Stomach (tissue), 8 donors: ENCODE measurements at regions not wholly inside any gene's neighbourhood (a gene's known extent, or its start where the extent isn't known, plus 50 kb on each side); places are given as distances from the start of the nearest gene placed in this dataset.

Experiments used
- DNase-seq, 2 donors: peaks; one replicate each; pipeline versions ENCODE4 v3.0.0 to v3.0.0-alpha.2; 2013 to 2019
- H3K27ac ChIP-seq, 5 donors: fragments of 200-600 bp in 4 of 5; sonication (generic) in 4 of 5; one replicate each; pipeline ENCODE4 v1.5.1; 2013 to 2019; ENCODE audit warnings: mild to moderate bottlenecking in 1 of 5, moderate library complexity in 1 of 5
- H3K27me3 ChIP-seq, 3 donors: fragments of 200-600 bp; sonication (generic); one replicate each; pipeline ENCODE4 v1.5.1; 2017 to 2019; ENCODE audit warnings: mixed run types in 1 of 3
- H3K36me3 ChIP-seq, 4 donors: fragments of 200-600 bp; sonication (generic); 1 replicate in 3 of 4; 2 replicates in 1 of 4; pipeline ENCODE4 v1.5.1; 2016 to 2019
- H3K4me1 ChIP-seq, 4 donors: fragments of 200-600 bp; sonication (generic); one replicate each; pipeline ENCODE4 v1.5.1; 2016 to 2019
- H3K4me3 ChIP-seq, 4 donors: fragments of 200-600 bp; sonication (generic) in 3 of 4; one replicate each; pipeline ENCODE4 v1.5.1; 2016 to 2019; ENCODE audit warnings: mild to moderate bottlenecking in 1 of 4
- H3K9me3 ChIP-seq, 4 donors: fragments of 200-600 bp; sonication (generic); one replicate each; pipeline ENCODE4 v1.5.1; 2016 to 2019
- CTCF ChIP-seq, 7 experiments: fragments of 450-650 bp in 4 of 7; fragments of 200-600 bp in 3 of 7; sonication (generic) in 3 of 7; IDR thresholded peaks; one replicate each; pipeline ENCODE4 v1.5.1; 2016 to 2019; ENCODE audit warnings: antibody characterized with exemption in 7 of 7, control low read depth in 2 of 7, mild to moderate bottlenecking in 1 of 7
- EP300 ChIP-seq: sonication (generic); formaldehyde crosslinking; IDR thresholded peaks from one replicate; pipeline ENCODE4 v1.6.1; 2017; ENCODE audit warnings: antibody characterized with exemption
- POLR2A ChIP-seq, 4 donors: fragments of 450-650 bp; IDR thresholded peaks; one replicate each; pipeline ENCODE4 v1.6.1; 2016; ENCODE audit warnings: antibody characterized with exemption in 4 of 4, control low read depth in 2 of 4, mild to moderate bottlenecking in 1 of 4, moderate library complexity in 1 of 4
- POLR2AphosphoS5 ChIP-seq, 3 donors: sonication (generic); formaldehyde crosslinking; IDR thresholded peaks; one replicate each; pipeline ENCODE4 v1.6.1; 2016; ENCODE audit warnings: antibody characterized with exemption in 3 of 3
- WGBS, 5 donors: extraction: QIAGEN DNeasy Blood & Tissue Kit in 3 of 5; methylation state at CpG; one replicate each; pipeline versions ENCODE4 v1.1.5 to v1.1.7; 2013 to 2018; 5-methylcytosine and 5-hydroxymethylcytosine counted together
- intact Hi-C: fragments of 100-400 bp; cut with DNase I; formaldehyde crosslinking; loops from one replicate; pipeline ENCODE4 v1.15.1; 2023; ENCODE audit warnings: low total_unique reads
- donor health status: healthy with polysubstance abuse.
- donor health status: Bipolar disorder and iron deficiency.
- donor health status: healthy.

- Histone ChIP-seq H3K4me3 (no peak overlapping the region), H3K27ac (peak overlapping the region in 4 of 5 donors; percentile 67 to 75 (median 70)), H3K36me3 (no peaks in the 10 kb centered on the region), H3K4me1 (peaks cover 0 to 6% (median 0%) of the 10 kb centered on the region in 4 donors), H3K27me3 (no peaks in the 10 kb centered on the region), H3K9me3 (peaks cover 0 to 4% (median 0%) of the 10 kb centered on the region in 4 donors)
- DNase-seq = peak in 1 of 2 donors; percentile 68
- intact Hi-C loops = no loop called here
- 62 to 81% (median 69%) methylated on average over 3 of the region's 3 CpGs for WGBS, 5 donors
- TF ChIP-seq EP300 = peak; percentile 68
- no peak for TF ChIP-seq POLR2A (IDR thresholded peaks at IDR 0.05)
- peak; percentile 4 to 57 (median 56) for TF ChIP-seq POLR2AphosphoS5 (IDR thresholded peaks at IDR 0.05)
- no peak for TF ChIP-seq CTCF (IDR thresholded peaks at IDR 0.05)
Measured at GRCh38 chr13:80469853-80470381, 129.0 kb upstream of the SPRY2 start.

DNA sequence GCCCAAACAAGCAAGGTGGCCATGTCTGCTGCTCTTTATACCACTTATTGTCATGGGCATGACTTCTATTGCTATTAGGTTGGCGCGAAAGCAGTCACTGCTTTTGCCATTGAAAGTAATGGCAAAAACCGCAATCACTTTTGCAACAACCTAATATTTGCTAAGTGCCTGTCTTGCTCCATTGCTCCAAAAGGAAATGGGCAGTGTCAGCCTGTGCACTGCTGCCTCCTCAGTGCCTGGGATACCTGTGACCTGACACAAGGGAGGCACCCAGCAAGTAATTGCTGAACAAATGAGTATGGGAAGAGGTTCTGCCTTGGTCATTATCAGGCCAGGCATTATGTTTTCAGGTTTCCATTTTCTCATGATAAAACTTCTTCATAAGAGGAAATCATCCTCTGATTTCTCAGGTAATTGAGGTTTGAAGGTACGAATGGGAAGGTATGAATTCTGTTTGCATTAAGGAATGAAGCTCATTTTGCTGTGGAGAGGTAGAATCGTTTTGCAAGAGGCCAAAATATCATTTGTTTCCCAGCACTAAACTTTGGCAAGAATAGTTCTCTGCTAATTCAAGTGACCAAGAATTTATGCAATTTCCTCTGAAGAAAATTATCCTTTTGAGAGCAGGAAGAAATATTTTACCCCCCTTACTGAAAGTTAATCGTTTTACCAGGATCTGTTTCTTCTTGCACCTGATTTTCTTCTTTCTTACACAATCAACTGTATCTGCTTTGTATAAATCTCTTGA lies 128.4 kb upstream of the SPRY2 start:
- WGBS, 5 donors = 69 to 76% (median 74%) methylated on average over 6 of the region's 6 CpGs
- peak overlapping the region; percentile 39 to 75 (median 66) for H3K27ac ChIP-seq
- intact Hi-C loops = no loop called here

DNA sequence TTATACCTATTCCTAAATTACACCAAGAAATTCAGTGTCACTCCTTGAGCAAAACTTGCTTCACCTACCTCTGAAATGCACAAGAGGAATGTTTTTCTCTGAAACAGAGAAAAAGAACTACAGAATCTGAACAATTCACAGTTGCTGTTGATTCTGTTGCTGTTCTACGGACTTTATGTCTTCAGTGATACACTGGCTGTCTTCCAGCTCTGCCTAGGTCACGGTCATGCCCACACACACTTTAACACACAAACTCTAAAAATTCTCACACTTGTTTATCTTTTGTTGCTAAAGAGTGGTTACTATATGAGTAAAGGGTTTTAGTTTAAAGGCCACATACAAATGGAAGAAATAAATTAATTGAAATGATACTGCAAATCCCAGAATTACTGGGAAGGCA lies 124.4 kb upstream of the SPRY2 start:
- no peaks in the 10 kb centered on the region for H3K36me3 ChIP-seq
- no peaks in the 10 kb centered on the region for H3K27me3 ChIP-seq
- no peak overlapping the region for H3K27ac ChIP-seq
- H3K4me3 ChIP-seq = no peak overlapping the region
- H3K9me3 ChIP-seq = peaks cover 0 to 4% (median 0%) of the 10 kb centered on the region in 4 donors
- 43 to 83% (median 55%) methylated on average over 2 of the region's 2 CpGs for WGBS, 5 donors
- no peak for DNase-seq
- no peak for TF ChIP-seq POLR2AphosphoS5 (IDR thresholded peaks at IDR 0.05)
- no peak for TF ChIP-seq CTCF (IDR thresholded peaks at IDR 0.05)
- no peak for TF ChIP-seq POLR2A (IDR thresholded peaks at IDR 0.05)
- TF ChIP-seq EP300 = no peak
- intact Hi-C loops = no loop called here
- H3K4me1 ChIP-seq = peaks cover 0 to 13% (median 0%) of the 10 kb centered on the region in 4 donors

More for the DNA sequence above, 128.4 kb upstream of the SPRY2 start:
- no peak overlapping the region for H3K4me3 ChIP-seq
- peaks cover 0 to 4% (median 0%) of the 10 kb centered on the region in 4 donors for H3K9me3 ChIP-seq
- no peak for DNase-seq
- H3K27me3 ChIP-seq = no peaks in the 10 kb centered on the region
- TF ChIP-seq CTCF (IDR thresholded peaks at IDR 0.05) (no peak), POLR2AphosphoS5 (IDR thresholded peaks at IDR 0.05) (no peak), POLR2A (IDR thresholded peaks at IDR 0.05) (no peak), EP300 (no peak)
- H3K4me1 ChIP-seq = peaks cover 0 to 6% (median 0%) of the 10 kb centered on the region in 4 donors
- no peaks in the 10 kb centered on the region for H3K36me3 ChIP-seq

DNA sequence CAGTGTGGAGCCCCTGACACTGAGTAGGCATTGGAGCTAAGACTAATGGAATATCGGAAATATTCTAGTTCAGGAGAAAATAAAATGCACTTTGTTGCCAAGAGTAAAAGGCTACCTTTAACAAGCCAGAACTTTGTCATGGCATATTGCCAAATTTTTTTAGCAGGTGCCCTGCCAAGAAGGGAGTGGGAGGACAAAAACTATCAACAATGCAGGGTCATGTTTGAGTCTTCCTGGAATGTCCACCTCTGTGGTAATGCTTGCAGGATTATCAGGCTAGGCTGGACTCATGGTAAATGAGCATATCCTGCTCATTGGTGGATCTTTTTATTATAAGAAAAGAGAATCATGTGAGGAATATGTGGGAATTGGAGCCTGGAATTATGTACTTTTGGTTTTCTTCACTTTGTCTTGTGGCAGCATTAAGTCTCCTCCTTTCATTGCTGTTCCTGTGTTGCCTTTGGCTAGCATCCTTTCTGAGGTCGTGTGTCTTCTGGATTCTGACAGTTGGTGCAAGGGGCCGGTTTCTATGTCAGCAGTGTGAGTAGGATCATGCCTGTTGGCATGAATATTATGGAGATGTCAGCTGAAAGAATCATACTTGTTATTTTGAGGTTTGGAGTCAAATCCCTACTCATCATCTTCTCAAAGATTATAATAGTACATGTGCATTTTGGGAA lies 122.9 kb upstream of the SPRY2 start:
- DNase-seq = peak in 1 of 2 donors; percentile 26
- peaks cover 0 to 8% (median 0%) of the 10 kb centered on the region in 4 donors for H3K4me1 ChIP-seq
- H3K27ac ChIP-seq = no peak overlapping the region
- 39 to 55% (median 52%) methylated on average over 3 of the region's 3 CpGs for WGBS, 5 donors
- TF ChIP-seq POLR2A (IDR thresholded peaks at IDR 0.05) = no peak
- no peak for TF ChIP-seq POLR2AphosphoS5 (IDR thresholded peaks at IDR 0.05)
- TF ChIP-seq CTCF (IDR thresholded peaks at IDR 0.05) = no peak
- TF ChIP-seq EP300 = no peak
- no peaks in the 10 kb centered on the region for H3K27me3 ChIP-seq
- H3K9me3 ChIP-seq = peaks cover 0 to 4% (median 0%) of the 10 kb centered on the region in 4 donors
- intact Hi-C loops = no loop called here
- H3K36me3 ChIP-seq = no peaks in the 10 kb centered on the region
- H3K4me3 ChIP-seq = no peak overlapping the region
